NCI-H187 (cell line): ENCODE measurements at regions not wholly inside any gene's neighbourhood (a gene's known extent, or its start where the extent isn't known, plus 50 kb on each side); places are given as distances from the start of the nearest gene placed in this dataset.

Experiments used
- DNase-seq, 2 experiments: peaks; one replicate each; lab custom pipeline; 2025; lab: John Stamatoyannopoulos, UW

- DNase-seq, result no peak
These were observed 51.1 kb upstream of the NHSL1 start for GRCh38 chr6:138550346-138550767.

- no peak for DNase-seq
These were observed 54.9 kb upstream of the NHSL1 start for GRCh38 chr6:138554146-138554545.

- no peak for DNase-seq
These were observed 56.2 kb upstream of the NHSL1 start for GRCh38 chr6:138555421-138555988.

- no peak for DNase-seq
These were observed 57.9 kb upstream of the NHSL1 start for GRCh38 chr6:138557147-138557546.

GRCh38 chr6:138559143-138559542, 59.8 kb upstream of the NHSL1 start:
- no peak for DNase-seq

- no peak for DNase-seq
These were observed 61.0 kb upstream of the NHSL1 start for GRCh38 chr6:138560130-138560860.

- no peak for DNase-seq
These were observed 63.4 kb upstream of the NHSL1 start for GRCh38 chr6:138562691-138563090.

- DNase-seq, result no peak
These were observed 63.9 kb upstream of the NHSL1 start for GRCh38 chr6:138563231-138563630.

GRCh38 chr6:138563650-138564049, 64.4 kb upstream of the NHSL1 start:
- no peak for DNase-seq

- DNase-seq, result no peak
These were observed 65.0 kb upstream of the NHSL1 start for GRCh38 chr6:138564170-138564721.

GRCh38 chr6:138567052-138567451, 67.8 kb upstream of the NHSL1 start:
- DNase-seq, result no peak

- DNase-seq, result no peak
These were observed 69.7 kb upstream of the NHSL1 start for GRCh38 chr6:138568997-138569396.

GRCh38 chr6:138569554-138569953, 70.3 kb upstream of the NHSL1 start:
- DNase-seq, result no peak

GRCh38 chr6:138569970-138570724, 70.9 kb upstream of the NHSL1 start:
- no peak for DNase-seq

GRCh38 chr6:138570725-138571029, 71.4 kb upstream of the NHSL1 start:
- DNase-seq, result no peak

- DNase-seq, result no peak
These were observed 71.9 kb upstream of the NHSL1 start for GRCh38 chr6:138571181-138571580.

GRCh38 chr6:138571585-138572166, 72.4 kb upstream of the NHSL1 start:
- no peak for DNase-seq

- DNase-seq, result peak; percentile 28 to 31
These were observed 73.0 kb upstream of the NHSL1 start for GRCh38 chr6:138572167-138572875.

- DNase-seq, result no peak
These were observed 73.6 kb upstream of the NHSL1 start for GRCh38 chr6:138572885-138573284.

GRCh38 chr6:138575257-138575656, 76.0 kb upstream of the NHSL1 start:
- DNase-seq, result no peak

- no peak for DNase-seq
These were observed 77.0 kb upstream of the NHSL1 start for GRCh38 chr6:138576313-138576712.
